Hippocampal formation (tissue), 2 donors: ENCODE measurements at regions not wholly inside any gene's neighbourhood (a gene's known extent, or its start where the extent isn't known, plus 50 kb on each side); places are given as distances from the start of the nearest gene placed in this dataset.

Experiments
- DNase-seq, 2 donors: peaks; one replicate each; lab custom pipeline; 2025; lab: John Stamatoyannopoulos, UW

- DNase-seq, result no peak
These were observed 241.8 kb upstream of the NR2F2 start for GRCh38 chr15:96088650-96089049.

GRCh38 chr15:96089405-96090058, 241.0 kb upstream of the NR2F2 start:
- no peak for DNase-seq

GRCh38 chr15:96092186-96092585, 238.3 kb upstream of the NR2F2 start:
- DNase-seq, result no peak

GRCh38 chr15:96093063-96093462, 237.4 kb upstream of the NR2F2 start:
- DNase-seq, result no peak

GRCh38 chr15:96097661-96098060, 232.8 kb upstream of the NR2F2 start:
- DNase-seq, result no peak

- no peak for DNase-seq
These were observed 227.9 kb upstream of the NR2F2 start for GRCh38 chr15:96102631-96103030.

GRCh38 chr15:96106181-96106580, 224.3 kb upstream of the NR2F2 start:
- DNase-seq, result no peak

- DNase-seq, result no peak
These were observed 223.9 kb upstream of the NR2F2 start for GRCh38 chr15:96106628-96107027.

- DNase-seq, result no peak
These were observed 222.6 kb upstream of the NR2F2 start for GRCh38 chr15:96107916-96108315.

GRCh38 chr15:96108405-96108804, 222.1 kb upstream of the NR2F2 start:
- no peak for DNase-seq

GRCh38 chr15:96109820-96110219, 220.7 kb upstream of the NR2F2 start:
- DNase-seq, result no peak

- DNase-seq, result no peak
These were observed 218.5 kb upstream of the NR2F2 start for GRCh38 chr15:96112018-96112417.

- no peak for DNase-seq
These were observed 214.9 kb upstream of the NR2F2 start for GRCh38 chr15:96115642-96116041.

GRCh38 chr15:96117270-96117669, 213.2 kb upstream of the NR2F2 start:
- no peak for DNase-seq

- DNase-seq, result no peak
These were observed 210.8 kb upstream of the NR2F2 start for GRCh38 chr15:96119734-96120133.

- no peak for DNase-seq
These were observed 209.2 kb upstream of the NR2F2 start for GRCh38 chr15:96121086-96121920.

- no peak for DNase-seq
These were observed 208.1 kb upstream of the NR2F2 start for GRCh38 chr15:96122077-96123027.

- DNase-seq, result no peak
These were observed 207.5 kb upstream of the NR2F2 start for GRCh38 chr15:96123028-96123400.

- no peak for DNase-seq
These were observed 206.8 kb upstream of the NR2F2 start for GRCh38 chr15:96123630-96124187.

GRCh38 chr15:96124436-96124835, 206.1 kb upstream of the NR2F2 start:
- no peak for DNase-seq

GRCh38 chr15:96125721-96126415, 204.6 kb upstream of the NR2F2 start:
- DNase-seq, result no peak
